ENCODE measurements at regions not wholly inside any gene's neighbourhood (a gene's known extent, or its start where the extent isn't known, plus 50 kb on each side); places are given as distances from the start of the nearest gene placed in this dataset.

DNA sequence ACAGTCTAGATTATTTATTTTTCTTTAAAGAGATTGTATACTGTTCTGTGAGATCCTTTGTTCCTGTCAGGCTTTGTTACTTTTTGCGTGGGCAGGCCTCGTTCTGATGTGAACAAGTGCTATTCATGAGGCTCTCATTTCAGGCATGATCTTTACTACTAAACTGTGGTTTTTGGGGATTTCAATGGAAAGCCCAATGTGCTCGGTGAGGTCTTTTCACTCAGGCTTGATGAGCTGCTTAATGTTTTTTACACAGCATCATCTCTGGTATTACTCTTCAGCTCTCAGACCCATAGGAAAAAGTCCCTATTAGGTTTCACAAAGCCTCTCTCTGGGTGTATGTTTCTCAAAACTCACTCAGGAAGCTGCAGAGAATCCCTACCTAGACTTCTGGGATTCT, 419.4 kb downstream of the GPATCH2 start:
- TF ChIP-seq CTCF (IDR thresholded peaks at IDR 0.05) (no peak), POLR2A (IDR thresholded peaks at IDR 0.05) (no peak)
